DLD1 (cell line): ENCODE measurements at regions not wholly inside any gene's neighbourhood (a gene's known extent, or its start where the extent isn't known, plus 50 kb on each side); places are given as distances from the start of the nearest gene placed in this dataset.
"Not testable (repeated sequence)": the region's sequence is repeated elsewhere in the genome, so short reads cannot be mapped to it uniquely, and the experiment has no call there.

Experiments
- in situ Hi-C: cut with HindIII; loops from 2 replicates; pipeline ENCODE4 v1.10.0; 2017; ENCODE audit warnings: low sequenced_read_pairs

GRCh38 chr4:152073351-152074087 lies 312.7 kb upstream of the GATB start:
- in situ Hi-C loops = no loop called here

GRCh38 chr4:152072906-152073305 lies 312.1 kb upstream of the GATB start:
- in situ Hi-C loops = no loop called here

GRCh38 chr4:152072001-152072485 lies 311.2 kb upstream of the GATB start:
- in situ Hi-C loops = no loop called here

- in situ Hi-C loops = no loop called here
These were observed 310.0 kb upstream of the GATB start for GRCh38 chr4:152070854-152071253.

- in situ Hi-C loops = no loop called here
These were observed 308.1 kb upstream of the GATB start for GRCh38 chr4:152068866-152069265.

- in situ Hi-C loops = no loop called here
These were observed 304.7 kb upstream of the GATB start for GRCh38 chr4:152065545-152065944.

GRCh38 chr4:152064753-152065152 lies 303.9 kb upstream of the GATB start:
- in situ Hi-C loops = no loop called here

GRCh38 chr4:152064282-152064681 lies 303.5 kb upstream of the GATB start:
- in situ Hi-C loops = no loop called here

GRCh38 chr4:152063621-152064240 lies 302.9 kb upstream of the GATB start:
- in situ Hi-C loops = no loop called here

GRCh38 chr4:152062936-152063620 lies 302.3 kb upstream of the GATB start:
- in situ Hi-C loops = no loop called here

- in situ Hi-C loops = no loop called here
These were observed 293.9 kb upstream of the GATB start for GRCh38 chr4:152054731-152055130.

- in situ Hi-C loops = no loop called here
These were observed 291.7 kb upstream of the GATB start for GRCh38 chr4:152052451-152053057.

- in situ Hi-C loops = not testable (repeated sequence)
These were observed 290.5 kb upstream of the GATB start for GRCh38 chr4:152051332-152051731.

- in situ Hi-C loops = no loop called here
These were observed 289.3 kb upstream of the GATB start for GRCh38 chr4:152050106-152050505.

- in situ Hi-C loops = no loop called here
These were observed 286.6 kb upstream of the GATB start for GRCh38 chr4:152047451-152047850.

- in situ Hi-C loops = no loop called here
These were observed 285.2 kb upstream of the GATB start for GRCh38 chr4:152045807-152046571.

- in situ Hi-C loops = no loop called here
These were observed 284.6 kb upstream of the GATB start for GRCh38 chr4:152045449-152045806.

- in situ Hi-C loops = no loop called here
These were observed 283.7 kb upstream of the GATB start for GRCh38 chr4:152044331-152045036.

- in situ Hi-C loops = no loop called here
These were observed 280.5 kb upstream of the GATB start for GRCh38 chr4:152041295-152041694.

GRCh38 chr4:152039691-152040090 lies 278.9 kb upstream of the GATB start:
- in situ Hi-C loops = no loop called here
